HG02938 (cell line): ENCODE measurements at regions not wholly inside any gene's neighbourhood (a gene's known extent, or its start where the extent isn't known, plus 50 kb on each side); places are given as distances from the start of the nearest gene placed in this dataset.

ENCODE experiments used
- ATAC-seq: cut with Tn5 transposase; IDR thresholded peaks from one replicate; pipeline ENCODE4 v1.9.1; 2021; ENCODE audit warnings: mild to moderate bottlenecking, moderate library complexity; ENCODE audit not compliant: unreplicated experiment

DNA sequence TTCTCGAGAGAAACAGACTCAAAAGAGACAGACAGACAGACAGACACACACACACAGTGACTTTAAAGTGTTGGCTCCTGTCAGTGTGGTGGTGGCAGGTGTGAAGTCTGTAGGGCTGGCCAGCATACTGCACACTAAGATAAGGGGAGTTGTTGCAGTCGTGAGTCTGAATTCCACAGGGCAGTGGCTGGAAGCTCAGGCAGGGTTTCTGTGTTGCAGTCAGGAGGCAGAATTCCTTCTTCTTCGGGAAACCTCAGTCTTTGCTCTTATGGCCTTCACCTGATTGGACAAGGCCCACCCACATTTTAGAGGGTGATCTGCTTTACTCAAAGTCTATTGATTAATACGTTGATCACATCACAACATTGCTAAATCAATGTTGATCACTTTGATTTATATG is 478.4 kb upstream of the HS6ST1 start:
- ATAC-seq: no peak

DNA sequence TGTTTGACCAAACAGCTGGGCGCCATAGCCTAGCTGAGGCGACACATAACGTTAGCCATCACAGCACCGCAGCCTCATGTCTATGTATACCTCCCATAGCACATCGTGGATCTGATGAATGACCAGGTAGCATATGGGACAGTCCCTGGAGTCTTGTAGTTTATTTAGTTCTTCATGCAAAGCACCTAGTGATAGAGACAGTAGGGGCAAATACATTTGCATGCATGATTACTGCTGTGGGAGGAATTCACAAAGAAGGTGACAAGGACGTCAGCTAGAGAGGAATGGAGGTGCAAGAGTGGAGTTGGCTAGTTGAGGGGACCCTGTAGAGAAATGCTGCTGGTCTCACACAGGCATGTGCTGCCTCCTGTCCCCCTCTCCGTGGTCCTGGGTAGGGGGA is 478.9 kb upstream of the HS6ST1 start:
- peak; percentile 30 for ATAC-seq

DNA sequence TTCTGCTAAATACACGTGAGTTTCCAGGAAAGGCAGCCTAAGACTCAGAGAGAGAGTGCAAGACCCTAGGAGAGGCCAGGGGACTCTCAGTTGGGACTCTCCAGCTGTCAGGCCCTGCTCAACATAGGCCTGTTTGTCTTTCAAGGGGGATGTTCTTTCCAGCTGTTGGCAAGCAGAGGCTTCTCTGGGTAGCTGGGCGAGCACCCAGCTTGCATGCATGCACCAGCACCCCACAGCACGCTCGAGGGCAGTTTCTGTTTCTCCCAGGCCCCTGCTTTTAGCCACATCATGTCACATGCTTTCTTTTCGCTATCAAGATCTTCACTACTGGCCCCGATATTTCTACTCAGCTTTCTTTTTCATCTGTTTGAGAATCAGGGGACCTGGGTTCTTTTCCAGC is 479.3 kb upstream of the HS6ST1 start:
- peak; percentile 79 for ATAC-seq

DNA sequence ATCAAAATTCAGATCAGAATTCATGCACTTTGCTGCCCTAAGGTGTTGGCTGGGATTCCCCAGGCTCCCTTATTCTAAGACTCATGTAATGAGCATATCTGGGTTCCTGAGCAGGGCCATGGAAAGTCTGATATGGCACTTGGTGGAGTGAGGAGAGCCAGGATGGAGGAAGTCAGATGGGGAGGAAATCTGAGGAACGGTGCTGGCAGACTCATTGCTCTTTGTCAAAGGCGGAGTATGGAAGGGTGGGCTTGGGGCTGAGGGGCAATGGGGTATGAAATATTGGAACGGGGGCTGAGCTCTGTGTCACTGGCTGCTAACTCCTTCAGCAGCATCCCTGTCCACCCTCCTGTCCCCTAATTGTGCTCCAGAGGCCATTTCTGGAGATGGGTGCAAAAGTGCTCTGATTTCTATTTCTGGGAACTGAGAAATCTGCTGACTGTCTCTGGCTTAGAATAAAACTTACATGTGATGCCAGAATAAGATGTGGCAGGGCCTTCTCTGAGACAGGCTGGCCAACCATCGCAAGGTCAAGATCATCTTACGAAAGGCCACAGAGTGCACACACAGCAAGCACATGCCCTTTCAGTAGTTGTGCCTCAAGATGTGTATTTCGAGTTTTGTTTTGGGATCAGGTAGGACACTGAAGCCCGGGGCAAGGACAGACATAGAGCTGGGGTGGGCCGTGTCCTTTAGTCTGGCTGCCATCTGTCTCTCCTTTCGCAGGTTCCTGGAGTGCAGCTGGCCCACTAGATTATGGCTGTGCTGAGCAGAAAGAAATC is 480.0 kb upstream of the HS6ST1 start:
- no peak for ATAC-seq

DNA sequence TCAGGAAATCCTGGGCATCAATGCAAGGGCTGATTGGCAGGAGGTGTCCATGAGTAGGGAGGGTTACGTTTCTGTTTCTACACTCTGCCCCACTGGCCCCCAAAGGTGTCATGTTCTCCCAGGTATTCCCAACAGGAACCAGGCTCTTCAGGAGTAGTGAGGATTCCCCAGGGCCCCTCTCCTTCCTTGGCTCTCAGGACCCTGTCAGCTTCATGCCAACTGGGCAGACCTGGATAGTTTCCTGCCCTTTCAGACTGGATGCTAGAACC is 480.6 kb upstream of the HS6ST1 start:
- no peak for ATAC-seq

DNA sequence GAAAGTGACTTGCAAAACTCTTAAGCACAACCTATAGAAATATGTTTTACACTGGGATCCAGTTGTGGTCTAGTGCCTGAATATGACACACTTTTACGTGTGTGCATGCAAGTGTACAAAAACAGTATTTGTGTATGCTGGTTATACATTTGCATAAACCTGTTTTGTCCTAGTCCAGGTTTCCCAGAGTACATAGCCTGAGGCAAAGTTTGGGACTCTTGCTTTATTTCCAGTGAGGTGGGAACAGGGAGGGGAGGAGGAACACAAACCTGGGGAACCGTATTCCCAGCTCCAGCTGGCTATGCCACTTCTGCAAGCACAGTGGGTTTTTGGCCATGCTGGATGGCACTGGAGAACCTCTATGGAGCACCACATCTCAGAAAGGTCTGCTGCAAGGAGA is 481.1 kb upstream of the HS6ST1 start:
- no peak for ATAC-seq

DNA sequence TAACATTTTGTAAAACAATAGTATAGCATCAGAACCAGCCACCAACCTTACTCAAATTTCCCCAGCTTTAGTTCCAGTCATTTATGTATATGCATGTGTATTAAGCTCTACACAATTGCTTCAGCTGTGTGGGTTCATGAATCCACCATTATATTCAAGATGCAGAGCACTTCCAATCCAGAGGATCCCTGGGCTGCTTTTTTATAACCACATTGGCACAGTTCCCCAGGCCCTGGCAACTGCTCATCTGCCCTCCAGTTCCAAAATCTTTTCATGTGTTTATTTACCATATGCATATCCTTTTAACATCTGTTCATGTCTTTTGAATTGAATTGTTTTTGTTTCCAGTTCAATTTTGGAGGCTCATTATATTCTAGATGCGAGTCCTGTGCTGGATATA is 482.9 kb upstream of the HS6ST1 start:
- ATAC-seq: no peak

DNA sequence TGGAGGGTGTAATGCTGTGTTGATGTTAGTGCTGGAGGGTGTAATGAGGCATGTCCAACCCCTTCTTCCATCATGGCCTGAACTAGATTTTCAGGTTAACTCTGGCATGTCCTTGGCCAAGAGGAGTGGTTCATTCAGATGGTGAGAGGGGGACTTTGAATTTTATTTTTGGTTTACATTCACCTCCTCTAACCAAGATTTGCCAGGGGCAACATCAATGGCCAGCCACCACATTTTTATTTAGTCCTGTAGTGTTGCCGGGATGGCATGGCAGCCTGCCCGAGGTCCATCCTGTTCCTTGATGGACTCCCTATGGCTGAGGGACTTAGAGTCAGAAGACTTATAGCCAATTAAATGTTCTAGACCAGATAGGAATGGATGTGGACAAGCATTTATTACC is 484.6 kb upstream of the HS6ST1 start:
- ATAC-seq: no peak

DNA sequence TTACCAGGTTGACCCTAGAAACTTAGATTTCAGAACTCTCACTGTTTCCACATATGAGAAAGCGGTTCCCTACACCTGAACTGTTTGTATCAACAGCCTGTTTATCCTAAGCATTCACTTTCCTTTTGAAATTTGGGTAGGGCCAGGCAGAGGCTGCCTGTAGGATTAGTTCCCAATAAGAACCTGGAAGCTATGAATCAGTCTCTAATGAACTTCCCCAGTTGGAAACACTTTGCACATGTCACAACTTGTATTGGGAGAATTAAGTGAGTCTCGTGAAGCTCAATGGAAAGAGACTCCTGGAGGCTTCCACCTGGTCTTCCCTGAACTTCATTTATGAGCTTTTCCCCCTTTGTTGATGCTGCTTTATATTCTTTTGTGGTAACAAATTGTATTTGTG is 486.6 kb upstream of the HS6ST1 start:
- no peak for ATAC-seq

DNA sequence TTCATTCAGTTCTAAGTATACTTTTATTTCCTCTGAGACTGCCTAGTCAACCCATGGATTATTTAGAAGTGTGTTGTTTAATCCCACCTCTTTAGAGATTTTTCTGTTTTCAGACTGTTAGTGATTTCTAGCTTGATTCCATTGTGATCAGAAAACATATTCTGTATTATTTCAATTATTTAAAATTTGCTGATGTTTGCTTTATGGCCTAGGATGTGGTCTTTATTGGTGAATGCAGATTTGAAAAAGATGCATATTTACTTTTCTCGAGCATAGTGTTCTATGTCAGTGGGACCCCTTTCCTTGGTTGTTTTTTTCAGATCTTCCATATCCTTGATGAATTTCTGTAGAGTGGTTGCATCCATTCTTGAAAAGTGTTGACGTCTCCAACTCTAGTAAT is 487.2 kb upstream of the HS6ST1 start:
- ATAC-seq: no peak

DNA sequence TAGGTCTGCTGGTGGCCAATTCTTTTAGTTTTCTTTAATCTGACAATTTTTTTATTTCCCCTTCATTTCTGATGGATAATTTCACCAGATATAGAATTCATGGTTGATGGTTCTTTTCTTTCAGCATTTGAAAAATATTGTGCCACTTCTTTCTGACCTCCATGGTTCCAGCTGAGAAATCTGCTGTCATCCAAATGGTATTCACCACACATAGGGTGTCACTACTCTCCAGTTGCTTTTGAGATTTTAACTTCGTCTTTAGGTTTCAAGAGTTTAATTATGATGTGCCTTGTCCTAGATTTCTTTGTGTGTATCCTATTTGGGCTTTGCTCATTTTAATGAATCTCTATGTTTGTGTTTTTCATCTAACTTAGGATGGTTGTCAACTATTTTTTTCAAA is 488.6 kb upstream of the HS6ST1 start:
- ATAC-seq: no peak

DNA sequence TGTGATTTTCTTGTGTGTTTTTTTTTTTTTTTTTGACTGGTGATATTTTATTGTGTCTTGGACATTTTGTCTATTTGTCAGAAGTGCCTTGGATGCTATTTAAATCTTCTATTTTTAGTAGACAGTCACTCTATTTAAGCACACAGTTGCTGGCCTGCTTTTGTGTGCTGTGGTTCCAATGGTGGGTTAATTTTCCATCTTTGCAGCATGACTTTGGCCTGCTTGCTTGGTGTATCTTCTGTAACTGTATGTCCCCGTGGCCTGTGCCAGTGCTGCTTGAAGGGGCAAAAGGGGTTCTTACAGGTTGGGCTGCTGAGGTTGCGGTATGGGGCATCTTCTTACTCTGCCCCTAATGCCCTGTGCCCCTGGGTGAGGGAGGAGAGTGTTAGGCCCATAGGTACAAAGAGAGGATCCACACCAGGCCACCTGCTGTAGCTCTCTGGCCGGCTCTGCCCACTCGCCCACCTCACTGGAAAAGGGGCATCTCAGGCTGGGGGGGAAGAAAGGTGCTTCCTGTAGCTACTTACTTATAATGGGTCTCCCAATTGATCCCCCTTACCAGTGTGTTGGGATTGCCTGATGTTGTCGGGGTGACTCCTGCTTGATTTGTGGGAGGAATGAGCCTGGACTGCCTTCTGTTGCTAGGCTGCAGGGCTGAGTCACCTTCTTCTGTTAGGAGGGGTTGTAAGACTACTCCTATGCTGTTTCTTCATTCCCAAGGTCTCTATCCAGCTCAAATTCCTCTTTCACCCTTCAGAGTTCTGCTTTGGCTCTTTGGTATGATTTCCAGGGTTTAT is 490.0 kb upstream of the HS6ST1 start:
- no peak for ATAC-seq

DNA sequence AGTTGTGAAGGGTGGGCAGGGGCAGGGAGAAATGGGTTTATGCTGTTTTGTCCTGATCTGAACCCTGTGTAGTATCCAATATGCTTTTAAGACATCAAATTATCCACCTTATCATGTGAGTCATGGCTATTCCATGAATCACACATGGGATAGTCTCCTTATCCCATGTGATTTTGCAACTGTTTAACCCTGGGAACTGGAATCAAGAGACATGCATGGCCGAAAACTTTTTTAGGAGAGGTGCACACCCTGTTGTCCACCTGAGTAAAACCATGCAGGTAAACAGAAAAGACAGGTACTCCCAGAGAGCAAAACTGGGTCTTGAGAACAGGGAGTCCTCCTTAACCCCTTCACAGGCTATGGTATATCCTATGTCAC is 490.6 kb upstream of the HS6ST1 start:
- no peak for ATAC-seq

DNA sequence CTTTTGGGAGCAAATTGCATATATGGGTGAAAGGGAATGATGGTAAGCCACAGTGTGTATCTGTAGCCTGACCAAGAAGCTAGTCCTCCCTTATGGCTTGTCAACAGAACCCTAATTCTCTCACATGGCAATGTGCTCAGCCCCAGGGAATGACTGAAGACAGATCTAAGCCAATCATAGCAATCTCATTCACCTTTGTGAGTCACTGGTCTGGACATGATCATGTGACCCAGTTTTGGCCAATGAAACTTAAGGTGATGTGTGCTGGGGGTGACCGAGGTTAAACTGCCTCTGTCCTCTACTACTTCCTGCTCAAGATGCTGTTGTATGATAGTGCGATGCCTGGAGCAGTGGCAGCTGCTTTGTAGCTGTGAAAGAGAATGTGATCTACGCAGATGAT is 491.2 kb upstream of the HS6ST1 start:
- no peak for ATAC-seq

DNA sequence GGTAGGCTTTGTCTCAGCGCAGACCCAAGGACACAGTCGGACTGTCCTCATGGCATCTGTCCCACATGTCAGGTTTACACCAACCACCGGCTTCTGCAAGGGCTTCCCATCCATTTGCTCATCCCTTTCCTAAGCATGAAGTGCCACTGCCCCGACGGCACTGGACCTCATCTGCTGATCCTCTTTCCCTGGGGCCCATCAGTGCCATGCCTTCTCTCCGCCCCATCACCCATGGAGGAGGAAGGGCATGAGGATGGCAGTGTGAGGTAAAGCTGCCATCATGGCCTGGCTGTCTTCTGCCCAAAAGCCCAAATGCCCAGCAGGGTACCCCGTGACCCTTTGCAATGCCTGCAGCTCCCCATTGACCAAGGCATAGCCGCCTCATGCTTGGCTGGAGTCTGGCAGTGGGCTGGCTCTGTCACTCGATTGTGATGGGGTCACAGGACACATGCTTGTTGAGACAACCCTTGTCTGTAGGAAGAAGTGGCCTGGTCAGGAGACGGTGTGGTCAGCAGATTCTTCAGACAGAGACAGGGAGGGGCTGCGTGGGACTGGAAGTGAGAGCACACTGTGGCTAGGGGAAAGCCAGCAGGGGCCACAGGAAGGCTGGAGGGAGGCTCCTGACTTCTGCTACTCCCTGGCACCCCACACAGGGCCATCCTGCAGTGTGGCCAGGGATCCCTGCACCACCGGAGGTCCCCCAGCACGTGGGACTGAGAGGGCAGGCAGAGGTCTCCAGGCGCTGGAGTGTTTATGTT is 493.7 kb upstream of the HS6ST1 start:
- ATAC-seq: no peak

DNA sequence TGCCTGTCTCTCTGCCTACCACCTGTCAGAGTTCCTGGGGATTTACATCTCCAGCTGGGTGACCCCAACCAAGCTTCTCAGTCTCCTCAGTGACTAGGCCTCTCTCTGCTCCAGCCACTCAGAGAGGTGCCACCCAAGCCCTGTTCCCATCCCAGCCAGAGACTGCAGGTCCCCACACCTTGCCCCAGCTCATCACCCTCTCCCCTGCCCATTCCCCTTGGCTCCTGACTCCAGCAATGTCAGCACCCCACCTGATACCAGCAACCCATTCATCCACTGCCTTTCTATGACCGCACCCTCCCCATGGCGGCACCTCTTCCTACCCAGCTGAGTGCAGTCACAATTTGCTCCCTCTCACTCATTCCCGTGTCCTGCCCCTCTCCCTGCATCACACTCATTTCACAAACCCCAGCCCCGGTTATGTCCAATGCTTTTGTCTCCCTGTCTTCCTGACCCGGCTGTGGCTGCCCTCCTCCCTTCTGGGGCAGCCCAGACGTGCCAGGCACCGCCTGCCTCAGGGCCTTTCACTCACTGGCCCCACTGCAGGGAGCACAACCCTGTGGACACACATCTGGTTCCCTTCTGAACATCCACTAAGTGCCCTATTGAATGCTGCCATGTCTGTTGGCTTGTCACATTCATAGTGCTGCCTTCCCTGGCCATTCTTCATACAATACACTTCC is 494.8 kb upstream of the HS6ST1 start:
- ATAC-seq: no peak

DNA sequence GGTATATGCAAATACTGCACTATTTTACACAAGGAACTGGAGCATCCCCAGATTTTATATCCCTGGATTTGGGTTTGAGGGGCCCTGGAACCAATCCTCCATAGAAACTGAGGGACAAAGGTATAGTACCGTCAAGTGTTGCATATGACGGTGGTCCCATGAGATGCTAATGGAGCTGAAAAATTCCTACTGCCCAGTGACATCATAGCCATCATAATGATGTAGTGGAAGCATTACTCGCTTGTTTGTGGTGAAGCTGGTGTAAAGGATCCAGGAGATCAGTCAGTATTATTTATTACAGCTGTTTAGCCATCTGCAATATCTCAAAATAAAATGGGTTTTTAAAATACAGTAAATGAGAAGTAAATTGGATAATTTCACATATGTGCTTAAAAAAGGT is 496.6 kb upstream of the HS6ST1 start:
- ATAC-seq: no peak

DNA sequence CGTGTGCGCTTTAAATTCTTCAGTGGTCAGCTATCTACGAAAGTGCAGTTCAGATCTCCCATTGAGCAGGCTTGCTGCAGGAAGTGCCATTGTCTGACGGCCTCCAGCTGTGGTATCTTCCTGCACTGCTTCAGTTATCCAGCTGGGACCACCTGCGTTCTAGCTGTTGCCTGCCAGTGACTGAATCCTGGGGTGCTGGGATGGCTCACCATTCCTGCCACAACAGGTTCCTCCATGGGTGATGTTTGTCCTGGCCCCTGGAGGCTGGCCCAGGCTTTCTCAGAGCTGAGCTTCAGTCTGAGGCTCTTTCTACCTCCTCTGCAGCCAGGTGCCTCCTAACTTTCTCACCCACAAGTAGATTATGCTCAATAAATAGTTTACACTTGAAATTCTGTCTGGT is 498.5 kb upstream of the HS6ST1 start:
- ATAC-seq: no peak

DNA sequence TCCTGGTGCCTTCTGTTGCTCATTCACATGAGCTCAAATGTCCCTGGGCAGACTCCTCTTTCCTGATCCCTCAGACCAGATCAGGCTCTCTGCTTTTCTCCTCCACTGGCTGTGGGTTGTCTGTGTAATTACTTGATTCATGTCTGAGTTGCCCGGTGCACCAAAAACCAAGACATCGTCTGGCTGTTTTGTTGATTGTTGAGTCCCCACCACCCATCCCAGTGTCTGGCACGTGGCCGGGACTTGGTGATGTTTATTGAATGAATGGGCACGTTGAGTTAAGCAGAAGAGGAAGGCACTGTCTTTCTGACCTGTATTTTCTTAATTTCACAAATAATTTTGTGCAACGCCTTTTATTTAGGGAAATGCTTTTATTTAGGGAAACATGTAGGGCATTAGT is 499.1 kb upstream of the HS6ST1 start:
- no peak for ATAC-seq

DNA sequence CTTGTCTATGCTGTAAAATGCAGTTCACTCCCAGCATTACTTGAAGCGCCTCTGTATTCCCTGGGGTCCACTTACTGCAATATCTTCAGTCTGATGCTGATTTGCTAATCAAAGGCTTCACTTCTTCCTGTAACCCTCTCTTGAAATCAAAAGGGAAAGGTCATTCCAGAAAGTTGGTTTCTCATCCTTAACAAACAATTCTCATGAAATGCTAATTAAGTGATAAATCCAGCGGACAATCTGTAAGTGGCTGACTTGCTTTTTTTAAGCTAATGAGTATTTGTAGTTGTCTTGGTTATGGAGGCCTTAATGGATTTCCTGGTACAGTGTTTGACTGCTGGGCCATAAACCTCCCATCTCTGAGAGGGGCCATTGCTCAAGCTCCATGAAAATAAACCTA is 499.6 kb upstream of the HS6ST1 start:
- ATAC-seq: no peak

DNA sequence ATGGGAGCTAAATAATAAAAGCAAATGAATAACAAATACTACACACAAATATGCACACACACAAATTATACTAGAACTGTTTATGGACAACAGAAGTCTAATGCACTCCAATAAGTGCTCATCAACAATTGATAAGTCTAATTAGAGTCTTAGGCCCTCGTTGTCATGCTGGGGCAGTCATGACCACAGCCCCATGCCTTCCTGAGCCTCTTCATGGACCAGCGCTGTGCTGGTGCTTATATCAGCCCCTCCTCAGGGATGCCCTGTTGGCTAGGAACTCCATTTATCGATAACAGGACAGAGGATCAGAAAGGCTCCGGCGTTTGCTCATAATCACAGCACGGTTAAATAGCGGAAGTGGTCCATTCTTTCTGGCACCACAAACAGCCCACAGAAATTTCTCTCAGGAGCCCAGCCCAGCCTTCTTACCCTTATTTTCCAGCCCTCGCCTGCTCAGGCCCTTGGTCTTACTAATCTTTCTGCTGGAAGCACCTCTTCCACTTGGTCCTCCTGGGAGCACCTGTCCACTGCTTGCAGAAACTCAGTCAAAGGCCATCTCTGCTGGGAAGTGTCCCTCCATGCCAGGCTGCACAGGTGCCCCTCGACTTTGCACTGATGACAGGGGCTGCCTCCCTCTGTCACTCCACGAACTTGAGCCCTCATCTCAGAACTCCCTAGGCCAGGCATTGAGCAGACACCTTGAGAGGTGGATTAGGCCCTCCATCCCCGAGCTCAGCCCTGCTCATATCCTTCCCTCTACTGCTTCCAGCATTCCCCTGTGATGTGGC is 500.2 kb upstream of the HS6ST1 start:
- no peak for ATAC-seq
